HTR-8/SVneo (cell line): ENCODE measurements at regions not wholly inside any gene's neighbourhood (a gene's known extent, or its start where the extent isn't known, plus 50 kb on each side); places are given as distances from the start of the nearest gene placed in this dataset.

Experiments used
- DNase-seq: peaks from one replicate; pipeline ENCODE4 v3.0.0; 2011; ENCODE audit warnings: low spot score, mixed read lengths; ENCODE audit not compliant: insufficient read length
- FAIRE-seq: peaks from 2 replicates; lab custom pipeline; 2011; peaks lifted over from hg19 to GRCh38; lab: Jason Lieb, UNC

DNA sequence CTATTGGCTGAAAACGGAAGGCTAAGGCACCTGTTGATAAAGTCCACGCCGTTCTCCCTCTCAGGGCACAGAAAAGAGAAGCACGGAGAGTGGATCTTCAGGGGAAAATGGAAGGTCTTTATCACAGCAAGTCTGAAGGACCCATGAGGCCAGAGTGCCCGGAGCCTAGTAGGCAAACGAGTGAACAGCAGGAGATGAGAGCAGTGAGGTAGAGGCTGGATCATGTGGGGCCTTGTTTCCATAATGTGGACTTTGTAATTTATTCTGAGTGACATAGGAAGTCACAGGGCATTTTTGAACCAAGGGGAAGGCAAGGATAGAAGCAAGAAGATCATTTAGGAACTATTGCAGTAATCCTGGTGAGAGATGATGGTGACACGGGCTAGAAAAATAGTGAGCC is 287.2 kb upstream of the NRIP1 start:
- DNase-seq: no peak
- FAIRE-seq: no peak

DNA sequence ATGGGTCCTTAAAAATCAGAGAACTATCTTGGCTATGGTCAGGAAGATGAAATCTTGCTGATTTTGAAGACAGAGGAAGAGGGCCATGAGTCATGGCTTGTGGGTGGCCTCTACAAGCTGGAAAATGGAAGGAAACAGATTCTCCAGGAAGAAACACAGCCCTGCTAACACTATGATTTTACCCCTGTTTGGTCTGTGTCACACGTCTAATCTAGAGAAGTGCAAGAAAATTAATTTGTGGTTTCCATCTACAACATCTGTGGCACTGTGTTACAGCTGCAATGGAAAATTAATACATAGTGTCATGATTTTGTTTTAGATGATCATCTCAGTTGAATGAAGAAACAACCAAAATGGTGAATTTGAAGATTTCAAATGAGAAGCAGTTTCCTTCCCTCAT is 288.7 kb upstream of the NRIP1 start:
- no peak for FAIRE-seq
- no peak for DNase-seq

DNA sequence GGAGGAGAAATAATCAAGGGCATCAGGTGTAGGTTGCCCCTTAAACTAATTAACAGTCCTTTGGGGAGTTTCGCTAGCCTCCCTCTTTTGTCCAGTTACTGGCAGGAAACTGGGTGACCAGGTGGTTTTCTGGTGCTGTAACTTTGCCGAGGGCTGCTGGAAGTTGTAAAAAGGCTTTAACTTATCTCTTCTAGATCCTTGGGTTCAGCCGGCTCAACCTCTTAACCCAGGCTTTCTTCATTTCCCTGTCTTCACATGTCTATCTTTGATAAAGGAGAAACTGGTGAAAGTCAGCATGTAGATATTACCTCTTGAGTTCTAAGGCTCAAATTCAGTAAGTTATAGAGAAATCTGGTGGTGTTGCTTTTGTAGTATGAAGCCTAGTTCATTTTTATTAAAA is 289.7 kb upstream of the NRIP1 start:
- FAIRE-seq (no peak), DNase-seq (no peak)

- no peak for DNase-seq
- no peak for FAIRE-seq
These were observed 290.3 kb upstream of the NRIP1 start for GRCh38 chr21:15355066-15355465.

DNA sequence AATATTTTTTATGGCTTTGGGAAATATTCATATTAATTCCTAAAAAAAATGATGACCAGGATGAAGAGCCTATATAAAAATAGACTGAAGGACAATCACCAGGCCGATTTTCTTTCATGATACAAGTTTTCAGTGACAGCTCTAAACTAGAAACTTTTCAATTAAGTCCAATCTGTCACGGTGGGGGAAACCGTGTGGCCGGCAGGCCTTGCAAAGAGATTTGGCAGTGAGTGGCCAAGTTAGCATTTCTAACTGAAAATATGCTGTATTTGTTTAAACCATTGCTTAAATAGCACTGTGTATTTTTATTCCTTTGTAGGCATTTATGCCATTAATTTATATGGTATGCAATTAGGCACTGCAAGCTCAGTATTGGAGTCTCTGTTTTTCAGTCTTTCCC is 294.5 kb upstream of the NRIP1 start:
- DNase-seq: no peak

DNA sequence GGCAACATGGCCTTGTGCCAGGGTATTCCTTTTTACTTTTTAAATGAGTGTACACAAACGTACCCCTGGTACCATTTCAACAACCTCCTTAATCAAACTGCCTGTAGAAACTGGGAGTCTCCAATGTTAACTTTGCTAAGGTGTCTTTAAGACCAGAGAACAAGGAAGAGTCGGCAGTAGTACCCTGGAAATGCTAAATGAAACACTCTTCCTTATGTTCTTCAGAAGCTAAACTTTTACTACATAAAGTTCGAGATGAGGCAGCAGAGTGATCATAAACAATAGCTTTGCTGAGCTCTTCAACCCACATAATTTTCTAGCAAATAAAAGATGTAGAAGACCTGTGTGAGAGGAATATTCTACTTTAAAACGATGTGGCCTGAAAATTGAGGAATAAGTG is 297.7 kb upstream of the NRIP1 start:
- FAIRE-seq (no peak), DNase-seq (no peak)

More for the DNA sequence above, 294.5 kb upstream of the NRIP1 start:
- no peak for FAIRE-seq

- no peak for FAIRE-seq
- no peak for DNase-seq
These were observed 299.1 kb upstream of the NRIP1 start for GRCh38 chr21:15363921-15364320.

GRCh38 chr21:15365751-15366392 is 301.1 kb upstream of the NRIP1 start:
- DNase-seq: no peak

GRCh38 chr21:15366555-15366954 is 301.8 kb upstream of the NRIP1 start:
- no peak for DNase-seq
- FAIRE-seq: no peak

More at GRCh38 chr21:15365751-15366392, 301.1 kb upstream of the NRIP1 start:
- FAIRE-seq: no peak

DNA sequence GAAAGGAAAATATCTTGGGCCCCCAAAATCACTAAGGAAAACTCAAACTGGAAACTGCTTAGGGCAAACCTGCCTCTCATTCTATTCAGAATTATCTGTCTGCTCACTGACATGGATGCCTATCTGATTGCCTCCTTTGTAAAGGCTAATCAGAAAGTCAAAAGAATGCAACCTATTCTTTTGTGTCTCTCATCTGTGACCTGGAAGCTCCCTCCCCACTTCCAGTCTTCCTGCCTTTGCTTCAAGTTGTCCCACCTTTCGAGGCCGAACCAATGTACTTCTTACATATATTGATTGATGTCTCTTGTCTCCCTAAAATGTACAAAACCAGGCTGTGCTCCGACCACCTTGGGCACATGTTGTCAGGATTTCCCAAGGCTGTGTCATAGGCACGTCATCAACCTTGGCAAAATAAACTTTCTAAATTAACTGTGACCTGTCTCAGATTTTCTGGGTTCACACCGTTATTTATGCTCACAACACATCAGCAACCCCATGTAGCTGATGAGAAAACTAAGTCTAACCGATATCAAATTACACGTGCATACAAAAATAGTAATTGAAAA is 302.3 kb upstream of the NRIP1 start:
- no peak for FAIRE-seq
- no peak for DNase-seq

GRCh38 chr21:15370462-15370975 is 305.7 kb upstream of the NRIP1 start:
- FAIRE-seq (no peak), DNase-seq (no peak)

GRCh38 chr21:15373941-15374340 is 309.1 kb upstream of the NRIP1 start:
- FAIRE-seq: no peak

DNA sequence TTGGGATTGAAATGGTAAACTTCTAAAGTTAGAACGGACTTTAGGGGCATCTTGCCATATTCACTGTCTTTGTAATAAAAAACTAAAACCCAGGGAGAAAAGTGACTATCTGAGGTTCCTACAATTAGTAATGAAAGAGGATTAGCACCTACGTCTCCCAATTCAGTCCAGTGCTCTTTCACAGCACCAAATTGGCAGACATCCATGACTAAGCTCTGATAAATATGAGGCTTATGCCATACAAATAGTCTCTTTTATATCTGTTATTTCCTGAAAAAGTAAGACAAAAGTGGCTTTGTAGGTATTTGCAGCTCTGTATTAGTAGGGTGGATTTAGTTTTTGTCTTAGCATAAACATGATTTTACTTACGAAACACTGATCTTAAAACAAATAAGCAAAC is 315.0 kb upstream of the NRIP1 start:
- FAIRE-seq (no peak), DNase-seq (no peak)

More at GRCh38 chr21:15373941-15374340, 309.1 kb upstream of the NRIP1 start:
- no peak for DNase-seq

GRCh38 chr21:15383588-15383987 is 318.8 kb upstream of the NRIP1 start:
- DNase-seq (no peak), FAIRE-seq (no peak)

DNA sequence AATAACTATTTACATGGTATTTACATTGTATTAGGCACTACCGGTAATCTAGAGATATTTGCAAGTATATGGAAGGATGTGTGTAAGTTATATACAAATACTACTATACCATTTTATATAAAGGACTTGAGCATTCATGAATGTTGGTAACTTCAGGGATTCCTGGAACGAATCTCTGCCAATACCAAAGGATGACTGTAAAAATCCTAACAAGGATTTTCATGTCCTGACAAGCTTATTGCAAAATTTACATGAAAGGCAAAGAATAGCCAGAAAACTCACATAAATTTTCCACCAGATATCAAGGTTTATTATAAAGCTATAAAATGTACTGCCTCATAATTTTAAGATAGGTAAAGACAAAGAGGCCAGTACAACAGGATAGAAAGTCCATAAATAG is 325.2 kb upstream of the NRIP1 start:
- FAIRE-seq (no peak), DNase-seq (no peak)

DNA sequence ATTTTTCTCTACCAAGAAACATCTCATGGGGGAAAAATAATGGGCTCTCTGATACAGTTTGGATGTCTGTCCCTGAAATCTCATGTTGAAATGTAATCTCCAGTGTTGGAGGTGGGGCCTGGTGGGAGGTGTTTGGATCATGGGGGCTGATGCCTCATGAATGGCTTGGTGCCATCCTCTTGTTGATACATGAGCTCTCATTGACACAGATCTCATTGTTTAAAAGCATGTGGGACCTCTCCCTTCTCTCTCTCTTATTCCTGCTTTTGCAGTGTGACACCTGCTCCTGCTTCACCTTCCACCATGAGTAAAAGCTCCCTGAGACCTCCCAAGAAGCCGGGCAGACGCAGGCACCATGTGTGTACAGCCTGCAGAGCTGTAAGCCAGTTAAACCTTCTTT is 332.5 kb upstream of the NRIP1 start:
- FAIRE-seq: no peak

DNA sequence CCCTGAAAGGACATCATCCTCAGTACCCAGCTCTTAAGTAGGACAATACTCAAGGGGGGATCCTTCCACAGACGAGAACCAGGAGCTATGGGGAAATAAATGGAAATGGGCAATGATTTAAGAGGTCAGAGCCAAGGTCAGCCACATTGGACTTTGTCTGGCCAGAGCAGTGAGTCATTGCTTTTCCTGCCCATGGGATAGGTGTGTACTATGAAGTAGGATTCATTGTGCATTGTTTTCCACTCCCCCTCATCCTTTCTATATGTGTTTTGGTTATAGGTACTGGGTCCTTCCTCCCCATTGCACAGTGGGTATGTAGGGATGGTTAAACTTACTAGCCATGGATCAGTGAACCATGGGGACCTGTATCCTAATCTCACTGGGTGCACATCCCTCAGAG is 328.9 kb upstream of the USP25 start:
- no peak for DNase-seq

More for the DNA sequence above, 332.5 kb upstream of the NRIP1 start:
- DNase-seq: no peak

DNA sequence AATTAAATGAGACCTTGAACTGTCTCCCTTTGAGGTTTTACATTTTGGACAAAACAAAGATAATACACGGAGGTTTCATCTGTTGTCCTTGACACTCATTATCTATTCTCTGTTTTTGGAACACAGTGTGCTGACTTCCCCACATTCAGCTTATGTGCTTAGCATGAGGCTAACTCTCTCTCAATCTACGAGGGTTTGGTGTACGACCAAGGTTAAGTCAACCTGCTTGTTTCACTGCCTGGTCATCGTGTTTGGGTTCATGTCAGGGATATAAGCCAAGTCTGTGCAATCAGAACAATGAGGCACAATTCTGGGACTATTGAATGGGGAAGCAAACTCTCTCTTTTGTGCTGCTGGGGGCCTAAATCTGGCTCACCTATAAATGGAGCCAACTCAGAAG is 328.5 kb upstream of the USP25 start:
- no peak for FAIRE-seq
- DNase-seq: no peak

More for the DNA sequence above, 328.9 kb upstream of the USP25 start:
- FAIRE-seq: no peak

DNA sequence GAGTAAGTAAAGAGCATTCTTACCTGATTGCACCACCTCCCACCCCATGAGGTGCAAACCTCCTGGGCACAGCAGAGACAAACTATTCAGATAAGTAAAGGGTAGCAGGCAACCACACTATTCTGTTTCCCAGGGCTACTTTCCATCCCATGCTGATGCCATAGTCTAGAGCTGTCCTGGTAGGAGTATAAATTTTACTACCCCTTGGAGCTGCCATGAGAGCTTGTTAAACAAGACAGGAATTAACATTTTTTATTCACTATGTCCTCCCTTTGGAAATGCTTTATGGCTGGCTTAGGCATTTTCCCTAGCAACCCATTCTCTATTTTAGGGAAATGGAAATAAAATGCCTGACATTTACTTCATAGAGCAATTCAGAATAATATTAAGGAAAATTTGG is 324.6 kb upstream of the USP25 start:
- FAIRE-seq (no peak), DNase-seq (no peak)

- no peak for DNase-seq
These were observed 323.0 kb upstream of the USP25 start for GRCh38 chr21:15406791-15407190.

DNA sequence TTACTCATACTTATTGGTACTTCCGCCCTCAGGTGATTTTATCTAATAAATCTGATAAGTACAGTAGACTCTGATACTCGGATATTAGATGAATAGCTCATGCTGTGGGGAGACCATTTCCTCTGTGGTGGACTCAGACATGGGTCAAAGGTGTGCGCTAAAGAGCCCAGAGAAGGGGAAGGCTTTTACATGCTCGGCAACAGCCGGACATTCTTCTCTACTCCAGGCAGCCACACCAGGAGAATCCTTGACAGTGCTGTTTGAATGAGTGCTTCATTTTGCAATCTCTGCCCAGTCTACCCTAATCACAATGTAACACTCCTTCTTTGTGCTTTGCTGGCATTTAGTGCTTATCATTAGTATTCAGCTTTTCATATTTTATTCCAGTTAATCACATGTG is 322.2 kb upstream of the USP25 start:
- DNase-seq (no peak), FAIRE-seq (no peak)

More at GRCh38 chr21:15406791-15407190, 323.0 kb upstream of the USP25 start:
- no peak for FAIRE-seq

DNA sequence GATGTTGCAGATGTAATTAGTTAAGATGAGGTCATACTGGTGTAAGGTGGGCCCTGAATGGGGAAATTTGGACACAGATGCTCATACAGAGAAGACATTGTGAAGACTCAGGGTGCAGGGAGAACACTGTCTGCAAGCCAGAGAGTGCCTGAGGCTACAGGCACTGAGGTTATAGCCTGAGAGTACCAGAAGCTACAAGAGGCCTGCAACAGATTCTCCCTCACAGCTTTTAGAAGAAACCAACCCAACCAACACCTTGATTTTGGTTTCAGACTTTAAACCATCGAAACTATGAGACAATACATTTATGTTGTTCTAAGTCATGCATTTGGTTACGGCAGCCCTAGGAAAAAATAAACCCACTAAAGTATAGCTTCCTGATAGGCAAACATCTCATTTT is 321.7 kb upstream of the USP25 start:
- DNase-seq: no peak
- FAIRE-seq: no peak
